RPMI7951 (cell line): ENCODE measurements at regions not wholly inside any gene's neighbourhood (a gene's known extent, or its start where the extent isn't known, plus 50 kb on each side); places are given as distances from the start of the nearest gene placed in this dataset.

Experiments used
- DNase-seq: peaks from one replicate; pipeline ENCODE4 v3.0.0-alpha.2; 2012; ENCODE audit warnings: low read depth

- DNase-seq = no peak
Observed at GRCh38 chr9:16025627-16026026, 472.8 kb downstream of the CCDC171 start.

- DNase-seq = peak; percentile 43
Observed at GRCh38 chr9:16026886-16027285, 474.0 kb downstream of the CCDC171 start.

GRCh38 chr9:16028548-16028947 is 475.7 kb downstream of the CCDC171 start:
- DNase-seq = peak; percentile 74

GRCh38 chr9:16029046-16029615 is 476.3 kb downstream of the CCDC171 start:
- DNase-seq = peak; percentile 87

- DNase-seq = peak; percentile 53
Observed at GRCh38 chr9:16029796-16030363, 477.0 kb downstream of the CCDC171 start.

GRCh38 chr9:16030528-16031185 is 477.8 kb downstream of the CCDC171 start:
- peak; percentile 99 for DNase-seq

GRCh38 chr9:16031486-16031885 is 478.6 kb downstream of the CCDC171 start:
- peak; percentile 56 for DNase-seq

GRCh38 chr9:16031971-16032370 is 479.1 kb downstream of the CCDC171 start:
- peak; percentile 87 for DNase-seq

GRCh38 chr9:16032799-16033198 is 480.0 kb downstream of the CCDC171 start:
- peak; percentile 69 for DNase-seq

GRCh38 chr9:16033253-16033652 is 480.4 kb downstream of the CCDC171 start:
- no peak for DNase-seq

- DNase-seq = no peak
Observed at GRCh38 chr9:16033921-16034691, 481.3 kb downstream of the CCDC171 start.

GRCh38 chr9:16039218-16039987 is 486.6 kb downstream of the CCDC171 start:
- DNase-seq = no peak

- DNase-seq = no peak
Observed at GRCh38 chr9:16039988-16040761, 487.3 kb downstream of the CCDC171 start.

GRCh38 chr9:16043756-16044578 is 491.1 kb downstream of the CCDC171 start:
- DNase-seq = no peak

- no peak for DNase-seq
Observed at GRCh38 chr9:16044579-16044881, 491.7 kb downstream of the CCDC171 start.

- DNase-seq = no peak
Observed at GRCh38 chr9:16045651-16046280, 492.9 kb downstream of the CCDC171 start.

- DNase-seq = no peak
Observed at GRCh38 chr9:16046713-16047112, 493.9 kb downstream of the CCDC171 start.

- no peak for DNase-seq
Observed at GRCh38 chr9:16048129-16048528, 495.3 kb downstream of the CCDC171 start.

- no peak for DNase-seq
Observed at GRCh38 chr9:16052146-16052545, 499.3 kb downstream of the CCDC171 start.
